ENCODE measurements at regions not wholly inside any gene's neighbourhood (a gene's known extent, or its start where the extent isn't known, plus 50 kb on each side); places are given as distances from the start of the nearest gene placed in this dataset.

DNA sequence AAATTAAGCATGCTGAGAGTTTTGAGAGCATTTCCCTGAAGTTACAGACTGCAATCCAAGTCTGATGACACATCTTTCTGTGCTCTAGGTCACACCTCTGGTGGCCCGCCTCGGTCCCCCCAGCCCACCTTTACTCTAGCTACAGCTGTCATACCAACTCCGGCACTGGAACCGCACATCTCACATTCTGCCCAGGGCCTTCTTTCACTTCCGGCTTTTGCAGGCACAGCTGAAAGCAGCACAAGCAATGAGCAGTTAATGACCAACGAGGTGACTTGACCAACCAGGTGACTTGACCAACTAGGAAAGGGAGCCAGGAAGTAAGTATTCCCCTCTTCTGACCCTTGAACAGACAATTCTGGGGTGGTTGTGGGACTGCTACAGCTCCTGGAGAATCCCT lies 88.6 kb upstream of the MOCS1 start:
- H3K79me2 ChIP-seq (ENCODE audit: low read length) = no peaks in the 10 kb centered on the region
- H3K4me2 ChIP-seq (ENCODE audit: low read depth, low read length, poor library complexity, severe bottlenecking) = no peak overlapping the region
- no peak overlapping the region for H3K27ac ChIP-seq (ENCODE audit: low read length)
- H3K27me3 ChIP-seq (ENCODE audit: low read length) = no peaks in the 10 kb centered on the region
- no peak overlapping the region for H2AFZ ChIP-seq (ENCODE audit: low read length)
- no peaks in the 10 kb centered on the region for H4K20me1 ChIP-seq (ENCODE audit: insufficient read depth, low read depth, low read length)
- H3K4me3 ChIP-seq (ENCODE audit: low read length) = no peak overlapping the region
- H3K9me3 ChIP-seq (ENCODE audit: low read length) = no peaks in the 10 kb centered on the region
- no peak for DNase-seq
- no peaks in the 10 kb centered on the region for H3K4me1 ChIP-seq (ENCODE audit: low read length)
- no peaks in the 10 kb centered on the region for H3K36me3 ChIP-seq (ENCODE audit: insufficient read depth, low read length)
- no peaks in the 10 kb centered on the region for H3K9me2 ChIP-seq (replicated peaks; ENCODE audit: insufficient read depth, low read length)
- H3K9ac ChIP-seq (ENCODE audit: low read length) = no peak overlapping the region

DNA sequence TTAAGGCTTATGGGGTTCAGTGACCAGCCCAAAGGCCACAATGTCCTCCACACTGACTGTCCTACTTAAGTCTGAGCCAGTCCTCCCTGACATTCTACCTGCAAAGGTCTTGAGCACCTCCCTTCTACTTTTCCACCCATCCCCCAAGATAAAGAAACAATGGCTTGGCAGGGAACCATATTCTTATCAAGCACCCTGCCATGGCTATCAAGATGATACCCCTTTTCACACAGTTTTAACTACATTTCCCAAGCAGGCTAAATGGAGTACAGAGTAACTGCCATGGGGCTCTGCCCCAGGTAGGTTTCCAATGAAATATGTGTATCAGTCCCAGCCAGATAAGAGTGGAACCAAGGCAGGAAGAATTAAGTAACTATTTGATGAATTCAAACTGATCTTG lies 85.9 kb upstream of the MOCS1 start:
- no peak overlapping the region for H2AFZ ChIP-seq (ENCODE audit: low read length)
- no peaks in the 10 kb centered on the region for H3K36me3 ChIP-seq (ENCODE audit: insufficient read depth, low read length)

DNA sequence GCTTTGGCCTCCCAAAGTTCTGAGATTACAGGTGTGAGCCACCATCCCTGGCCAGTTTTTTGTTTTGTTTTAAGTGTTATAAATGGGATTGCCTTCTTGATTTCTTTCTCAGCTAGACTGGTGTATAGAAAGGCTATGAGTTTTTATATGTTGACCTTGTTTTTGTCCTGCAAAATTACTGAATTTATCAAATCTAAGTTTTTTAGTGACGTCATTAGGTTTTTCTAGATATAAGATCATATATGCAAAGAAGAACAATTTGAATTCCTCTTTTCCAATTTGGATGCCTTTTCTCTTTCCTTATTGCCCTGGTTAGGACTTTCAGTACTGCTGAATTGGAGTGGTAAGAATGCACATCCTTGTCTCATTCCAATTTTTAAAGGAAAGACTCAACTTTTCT lies 81.3 kb upstream of the MOCS1 start:
- H3K27me3 ChIP-seq (ENCODE audit: low read length) = no peaks in the 10 kb centered on the region
- H3K36me3 ChIP-seq (ENCODE audit: insufficient read depth, low read length) = no peaks in the 10 kb centered on the region
- no peak for DNase-seq
- no peaks in the 10 kb centered on the region for H3K79me2 ChIP-seq (ENCODE audit: low read length)
- no peak overlapping the region for H3K4me2 ChIP-seq (ENCODE audit: low read depth, low read length, poor library complexity, severe bottlenecking)
- no peak overlapping the region for H3K9ac ChIP-seq (ENCODE audit: low read length)
- H3K4me3 ChIP-seq (ENCODE audit: low read length) = no peak overlapping the region
- H3K9me3 ChIP-seq (ENCODE audit: low read length) = peaks cover 3% of the 10 kb centered on the region
- H4K20me1 ChIP-seq (ENCODE audit: insufficient read depth, low read depth, low read length) = no peaks in the 10 kb centered on the region
- no peaks in the 10 kb centered on the region for H3K4me1 ChIP-seq (ENCODE audit: low read length)
- no peaks in the 10 kb centered on the region for H3K9me2 ChIP-seq (replicated peaks; ENCODE audit: insufficient read depth, low read length)
- no peak overlapping the region for H3K27ac ChIP-seq (ENCODE audit: low read length)
- no peak overlapping the region for H2AFZ ChIP-seq (ENCODE audit: low read length)

More for the DNA sequence above, 85.9 kb upstream of the MOCS1 start:
- Histone ChIP-seq H3K4me2 (ENCODE audit: low read depth, low read length, poor library complexity, severe bottlenecking) (no peak overlapping the region), H3K9me3 (ENCODE audit: low read length) (peaks cover 3% of the 10 kb centered on the region), H3K9ac (ENCODE audit: low read length) (no peak overlapping the region), H3K4me1 (ENCODE audit: low read length) (no peaks in the 10 kb centered on the region), H3K9me2 (replicated peaks; ENCODE audit: insufficient read depth, low read length) (no peaks in the 10 kb centered on the region), H3K27me3 (ENCODE audit: low read length) (no peaks in the 10 kb centered on the region), H3K4me3 (ENCODE audit: low read length) (no peak overlapping the region), H4K20me1 (ENCODE audit: insufficient read depth, low read depth, low read length) (no peaks in the 10 kb centered on the region), H3K79me2 (ENCODE audit: low read length) (no peaks in the 10 kb centered on the region), H3K27ac (ENCODE audit: low read length) (no peak overlapping the region)
- DNase-seq = no peak

DNA sequence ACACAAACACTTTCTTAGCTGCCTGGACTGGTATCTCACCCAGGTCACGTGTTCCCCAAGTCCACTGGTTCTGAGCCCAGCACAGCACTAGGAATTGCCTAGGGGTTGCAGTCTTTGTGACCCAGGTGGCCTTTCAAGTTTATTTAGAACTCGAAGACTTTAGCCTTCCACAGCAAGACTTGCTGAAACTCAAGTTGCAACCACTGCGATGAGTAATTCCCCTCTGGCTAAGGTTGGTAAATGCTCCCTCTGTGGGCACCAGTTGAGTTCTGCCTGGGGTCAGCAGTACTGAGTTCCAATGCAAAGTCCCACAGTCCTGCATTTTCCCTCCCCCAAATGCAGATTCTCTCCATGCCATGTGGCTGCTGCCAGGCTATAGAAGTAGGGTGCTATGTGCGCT lies 77.6 kb upstream of the MOCS1 start:
- no peaks in the 10 kb centered on the region for H3K36me3 ChIP-seq (ENCODE audit: insufficient read depth, low read length)
- H3K9ac ChIP-seq (ENCODE audit: low read length) = no peak overlapping the region
- H3K27ac ChIP-seq (ENCODE audit: low read length) = no peak overlapping the region
- H3K9me2 ChIP-seq (replicated peaks; ENCODE audit: insufficient read depth, low read length) = no peaks in the 10 kb centered on the region
- no peak overlapping the region for H3K4me3 ChIP-seq (ENCODE audit: low read length)
- H2AFZ ChIP-seq (ENCODE audit: low read length) = no peak overlapping the region
- no peaks in the 10 kb centered on the region for H3K27me3 ChIP-seq (ENCODE audit: low read length)
- no peaks in the 10 kb centered on the region for H3K4me1 ChIP-seq (ENCODE audit: low read length)
- H3K4me2 ChIP-seq (ENCODE audit: low read depth, low read length, poor library complexity, severe bottlenecking) = no peak overlapping the region
- H3K79me2 ChIP-seq (ENCODE audit: low read length) = no peaks in the 10 kb centered on the region
- no peaks in the 10 kb centered on the region for H4K20me1 ChIP-seq (ENCODE audit: insufficient read depth, low read depth, low read length)
- peaks cover 3% of the 10 kb centered on the region for H3K9me3 ChIP-seq (ENCODE audit: low read length)
- no peak for DNase-seq

DNA sequence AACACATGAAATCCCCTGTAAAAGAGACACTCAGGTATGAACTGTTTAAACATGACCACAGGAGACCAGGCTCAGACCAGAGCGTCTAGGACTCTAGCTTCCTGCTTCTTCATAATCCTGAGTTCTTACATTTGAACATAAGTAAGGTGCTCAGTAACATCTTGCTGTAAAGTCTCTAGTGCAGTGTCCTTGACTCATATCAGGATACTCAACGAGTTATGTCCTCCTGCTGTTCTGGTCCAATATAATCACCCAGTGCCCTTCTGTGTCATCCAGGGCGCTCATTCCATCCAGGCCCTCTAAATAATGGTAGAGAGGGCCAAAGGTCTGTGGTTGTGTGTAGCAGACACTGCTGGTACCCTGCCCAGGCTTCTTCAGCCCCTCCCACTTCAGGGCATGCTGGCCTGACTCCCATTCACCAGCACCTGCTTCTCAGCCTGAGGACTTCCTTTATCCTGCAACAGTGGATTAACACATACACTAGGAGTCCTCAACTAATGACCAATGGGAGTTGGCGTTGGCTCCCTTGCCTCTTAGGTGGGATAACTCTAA lies 66.8 kb upstream of the MOCS1 start:
- H3K36me3 ChIP-seq (ENCODE audit: insufficient read depth, low read length) = no peaks in the 10 kb centered on the region
- H3K4me3 ChIP-seq (ENCODE audit: low read length) = no peak overlapping the region
- no peaks in the 10 kb centered on the region for H3K27me3 ChIP-seq (ENCODE audit: low read length)
- no peak for DNase-seq
- no peaks in the 10 kb centered on the region for H3K4me1 ChIP-seq (ENCODE audit: low read length)
- no peaks in the 10 kb centered on the region for H4K20me1 ChIP-seq (ENCODE audit: insufficient read depth, low read depth, low read length)
- H3K79me2 ChIP-seq (ENCODE audit: low read length) = no peaks in the 10 kb centered on the region
- H2AFZ ChIP-seq (ENCODE audit: low read length) = no peak overlapping the region
- H3K9me2 ChIP-seq (replicated peaks; ENCODE audit: insufficient read depth, low read length) = no peaks in the 10 kb centered on the region
- H3K9ac ChIP-seq (ENCODE audit: low read length) = no peak overlapping the region
- no peak overlapping the region for H3K4me2 ChIP-seq (ENCODE audit: low read depth, low read length, poor library complexity, severe bottlenecking)
- H3K9me3 ChIP-seq (ENCODE audit: low read length) = no peaks in the 10 kb centered on the region; the same call in 1 of the 2 replicates
- H3K27ac ChIP-seq (ENCODE audit: low read length) = no peak overlapping the region

DNA sequence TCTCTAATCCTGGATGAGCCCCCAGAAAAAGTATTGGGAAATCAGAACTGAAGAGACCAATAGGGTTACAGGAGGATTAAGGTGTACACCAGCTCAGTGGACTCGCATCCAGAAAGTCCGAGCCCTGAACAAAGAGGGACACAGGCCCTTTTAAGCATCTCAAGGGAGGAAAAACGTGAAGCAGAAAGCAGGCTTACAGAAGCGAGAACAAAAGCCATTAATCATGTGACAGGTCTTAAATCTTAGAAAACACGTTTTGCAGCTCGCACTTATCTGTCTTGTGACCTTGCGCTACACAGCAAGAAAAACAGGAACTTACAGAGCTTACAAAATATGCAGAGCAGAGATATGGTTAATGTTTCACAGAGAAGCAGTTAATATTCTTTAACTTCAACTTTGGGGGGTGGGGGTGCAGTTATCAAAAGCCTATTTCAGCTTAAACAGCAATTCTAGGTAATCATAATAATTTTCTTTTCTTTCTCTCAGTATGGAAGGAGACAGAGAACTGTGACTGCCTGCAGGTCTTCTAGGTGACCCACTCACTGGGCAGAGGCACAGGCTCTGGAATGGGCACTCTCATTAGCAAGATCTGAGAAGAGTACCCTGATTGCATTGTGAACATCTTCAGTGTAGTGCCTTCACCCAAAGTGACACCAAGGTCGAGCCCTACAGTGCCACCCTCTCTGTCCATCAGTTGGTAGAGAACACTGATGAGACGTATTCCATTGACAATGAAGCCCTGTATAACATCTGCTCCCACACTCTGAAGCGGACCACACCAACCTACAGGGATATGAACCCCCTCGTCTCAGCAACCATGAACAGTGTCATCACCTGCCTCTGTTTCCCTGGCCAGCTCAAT lies 65.0 kb upstream of the MOCS1 start:
- Histone ChIP-seq H3K4me3 (ENCODE audit: low read length) (no peak overlapping the region), H3K27me3 (ENCODE audit: low read length) (no peaks in the 10 kb centered on the region), H3K9me3 (ENCODE audit: low read length) (no peaks in the 10 kb centered on the region; the same call in 1 of the 2 replicates), H3K9ac (ENCODE audit: low read length) (no peak overlapping the region), H3K27ac (ENCODE audit: low read length) (no peak overlapping the region), H2AFZ (ENCODE audit: low read length) (no peak overlapping the region), H3K36me3 (ENCODE audit: insufficient read depth, low read length) (no peaks in the 10 kb centered on the region), H4K20me1 (ENCODE audit: insufficient read depth, low read depth, low read length) (no peaks in the 10 kb centered on the region), H3K9me2 (replicated peaks; ENCODE audit: insufficient read depth, low read length) (no peaks in the 10 kb centered on the region), H3K79me2 (ENCODE audit: low read length) (no peaks in the 10 kb centered on the region), H3K4me2 (ENCODE audit: low read depth, low read length, poor library complexity, severe bottlenecking) (no peak overlapping the region), H3K4me1 (ENCODE audit: low read length) (no peaks in the 10 kb centered on the region)
- no peak for DNase-seq

DNA sequence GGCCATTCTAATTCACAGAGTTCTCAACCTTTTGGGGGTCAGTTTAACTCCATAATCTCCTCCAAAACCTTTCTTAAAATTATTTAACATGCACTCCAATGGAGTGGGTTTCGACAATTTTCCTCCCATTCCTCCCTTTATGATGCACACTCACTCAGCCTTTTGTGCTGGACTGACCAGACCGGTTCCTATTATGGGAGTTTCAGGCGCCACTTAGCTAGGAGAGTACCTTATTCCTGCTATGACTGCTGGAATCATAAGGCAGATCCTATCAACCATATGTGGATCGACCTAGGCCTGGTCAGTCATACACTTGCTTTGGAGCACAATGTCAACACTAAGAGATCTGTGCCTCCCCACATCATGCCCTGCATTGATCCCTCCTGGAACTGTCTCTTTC lies 63.9 kb upstream of the MOCS1 start:
- Histone ChIP-seq H3K9me3 (ENCODE audit: low read length) (peaks cover 3% of the 10 kb centered on the region; the same call in 1 of the 2 replicates), H4K20me1 (ENCODE audit: insufficient read depth, low read depth, low read length) (no peaks in the 10 kb centered on the region), H2AFZ (ENCODE audit: low read length) (no peak overlapping the region), H3K27me3 (ENCODE audit: low read length) (no peaks in the 10 kb centered on the region), H3K4me2 (ENCODE audit: low read depth, low read length, poor library complexity, severe bottlenecking) (no peak overlapping the region), H3K4me3 (ENCODE audit: low read length) (no peak overlapping the region), H3K36me3 (ENCODE audit: insufficient read depth, low read length) (no peaks in the 10 kb centered on the region), H3K9me2 (replicated peaks; ENCODE audit: insufficient read depth, low read length) (no peaks in the 10 kb centered on the region), H3K27ac (ENCODE audit: low read length) (no peak overlapping the region), H3K79me2 (ENCODE audit: low read length) (no peaks in the 10 kb centered on the region), H3K4me1 (ENCODE audit: low read length) (no peaks in the 10 kb centered on the region), H3K9ac (ENCODE audit: low read length) (no peak overlapping the region)
- DNase-seq = no peak

DNA sequence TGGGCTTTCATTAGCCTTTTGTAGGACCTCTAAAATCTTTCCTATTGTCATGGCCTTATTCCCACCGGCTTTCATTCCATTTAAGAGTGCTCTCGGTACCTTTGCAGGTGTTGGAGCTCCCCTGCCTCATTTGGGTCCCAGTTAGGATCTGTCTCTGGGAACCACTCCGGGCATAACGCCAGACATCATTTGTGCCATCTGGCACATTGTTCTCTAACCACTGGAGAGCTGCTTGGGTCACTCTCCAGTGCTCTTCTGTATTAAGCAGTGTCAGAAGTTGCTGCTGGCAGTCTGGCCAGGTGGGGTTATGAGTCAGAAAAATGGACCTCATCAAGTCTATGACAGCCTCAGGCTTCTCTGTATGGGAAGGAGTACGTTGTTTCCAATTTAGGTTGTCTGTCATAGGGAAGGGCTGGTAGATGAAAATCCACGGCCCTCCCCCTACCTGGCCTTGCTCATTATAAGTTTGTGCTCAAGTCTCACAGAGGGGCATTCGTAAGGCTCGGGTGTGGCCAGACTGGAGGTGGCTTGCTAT lies 62.9 kb upstream of the MOCS1 start:
- peaks cover 11% of the 10 kb centered on the region for H3K9me3 ChIP-seq (ENCODE audit: low read length)
- no peaks in the 10 kb centered on the region for H3K4me1 ChIP-seq (ENCODE audit: low read length)
- H4K20me1 ChIP-seq (ENCODE audit: insufficient read depth, low read depth, low read length) = no peaks in the 10 kb centered on the region
- no peaks in the 10 kb centered on the region for H3K27me3 ChIP-seq (ENCODE audit: low read length)
- H3K4me3 ChIP-seq (ENCODE audit: low read length) = no peak overlapping the region
- H3K27ac ChIP-seq (ENCODE audit: low read length) = no peak overlapping the region
- H3K9ac ChIP-seq (ENCODE audit: low read length) = no peak overlapping the region
- H2AFZ ChIP-seq (ENCODE audit: low read length) = no peak overlapping the region
- H3K79me2 ChIP-seq (ENCODE audit: low read length) = no peaks in the 10 kb centered on the region
- DNase-seq = no peak
- no peaks in the 10 kb centered on the region for H3K36me3 ChIP-seq (ENCODE audit: insufficient read depth, low read length)
- H3K4me2 ChIP-seq (ENCODE audit: low read depth, low read length, poor library complexity, severe bottlenecking) = no peak overlapping the region
- no peaks in the 10 kb centered on the region for H3K9me2 ChIP-seq (replicated peaks; ENCODE audit: insufficient read depth, low read length)
